GM12873 (cell line): ENCODE measurements at regions not wholly inside any gene's neighbourhood (a gene's known extent, or its start where the extent isn't known, plus 50 kb on each side); places are given as distances from the start of the nearest gene placed in this dataset.

Experiments used
- CTCF ChIP-seq: IDR thresholded peaks from 2 replicates; pipeline ENCODE4 v1.5.1; 2012; ENCODE audit warnings: low read depth, mild to moderate bottlenecking, moderate library complexity, low read length, control low read depth; ENCODE audit not compliant: insufficient read depth; ENCODE audit errors: missing control alignments

- no peak for TF ChIP-seq CTCF
Observed at GRCh38 chr12:78395961-78396360, 468.6 kb upstream of the SYT1 start.

DNA sequence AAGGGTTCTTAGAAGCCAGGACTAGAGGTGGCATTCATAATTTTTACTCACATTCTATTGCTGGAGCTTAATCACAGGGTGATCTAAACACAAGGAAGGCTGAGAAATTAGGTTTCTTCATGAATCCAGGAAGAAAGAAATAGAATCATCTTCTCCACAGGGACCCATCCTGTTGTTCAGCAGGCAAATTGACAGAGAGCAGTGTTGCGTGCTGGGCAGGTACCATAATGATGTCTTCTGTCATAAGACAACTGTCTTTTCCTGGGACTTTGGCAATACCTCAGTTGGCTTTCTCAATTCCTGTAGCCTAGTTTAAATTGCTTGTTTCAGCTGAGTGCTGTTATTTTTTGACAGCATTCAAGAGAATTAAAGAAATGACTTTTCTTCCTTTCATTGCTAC lies 468.0 kb upstream of the SYT1 start:
- no peak for TF ChIP-seq CTCF

DNA sequence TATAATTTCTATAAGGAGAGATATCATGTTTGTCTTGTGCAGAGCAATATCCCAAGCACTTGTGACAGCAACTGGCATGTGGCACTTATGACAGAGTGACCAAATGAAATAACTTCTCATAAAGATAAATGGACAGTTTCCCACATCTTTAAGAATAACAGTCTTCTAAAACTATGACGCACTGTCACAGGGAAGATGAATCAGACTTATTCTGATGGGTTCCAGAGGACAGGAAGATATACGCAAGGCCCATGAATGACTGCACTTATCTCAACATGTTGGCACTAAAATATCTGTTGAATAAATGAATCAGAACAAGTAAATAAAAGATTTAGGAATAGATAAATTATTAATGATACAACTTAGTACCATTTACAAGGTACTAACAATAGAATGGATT lies 465.8 kb upstream of the SYT1 start:
- no peak for TF ChIP-seq CTCF

DNA sequence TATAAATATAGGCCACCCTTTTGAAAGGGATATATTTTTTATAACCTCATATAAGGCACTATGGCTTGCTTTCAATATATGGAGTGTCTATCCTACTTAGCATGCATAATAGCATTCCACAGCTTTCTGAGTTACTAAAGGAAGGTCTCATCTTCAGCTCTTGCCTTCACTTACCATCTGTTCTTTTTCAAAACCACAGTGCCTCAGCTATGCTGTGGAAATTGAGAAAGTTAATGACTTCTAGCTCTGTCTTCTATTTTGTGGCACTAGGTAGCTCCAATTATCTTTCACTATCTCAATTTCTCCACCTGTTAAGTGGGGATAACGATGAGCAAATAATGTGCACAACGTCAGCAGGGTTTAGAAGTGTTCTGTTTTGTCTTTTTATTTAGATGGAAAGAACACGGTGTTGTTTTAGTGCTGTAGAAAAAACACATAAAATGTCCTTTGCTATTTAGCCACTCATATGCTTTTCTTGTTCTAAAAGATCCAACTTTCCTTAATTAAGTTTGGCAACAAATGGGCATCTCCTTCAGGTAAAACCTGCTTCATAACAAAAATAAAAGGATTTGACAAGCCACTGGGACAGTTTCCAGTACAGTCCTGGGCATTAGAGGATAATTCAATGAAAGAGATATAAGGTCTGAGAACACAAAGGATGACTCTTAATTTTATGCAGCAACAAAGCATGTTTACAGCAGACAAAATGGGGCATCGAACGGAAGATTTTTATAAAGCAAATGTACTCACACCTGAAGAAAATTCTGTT lies 462.0 kb upstream of the SYT1 start:
- TF ChIP-seq CTCF = no peak

- no peak for TF ChIP-seq CTCF
Observed at GRCh38 chr12:78403136-78403535, 461.4 kb upstream of the SYT1 start.

DNA sequence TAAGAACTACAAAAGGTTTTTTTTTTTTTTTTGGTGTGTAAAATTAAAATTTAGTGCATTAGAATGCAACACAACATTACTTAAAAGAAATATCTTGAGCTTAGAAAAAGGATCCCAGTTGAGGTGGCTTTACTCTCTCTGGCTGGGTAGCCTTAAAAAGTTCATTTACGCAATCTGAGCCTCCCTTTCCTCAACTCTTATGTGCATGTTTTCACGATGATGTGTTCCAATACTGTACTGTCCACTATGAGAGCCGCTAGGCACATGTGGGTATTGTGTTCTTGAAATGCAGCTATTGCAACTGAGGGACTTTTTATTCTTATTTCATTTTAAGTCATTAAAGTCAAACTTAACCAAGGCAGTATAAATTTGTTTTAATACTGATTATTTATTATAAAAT lies 460.9 kb upstream of the SYT1 start:
- no peak for TF ChIP-seq CTCF

- TF ChIP-seq CTCF = no peak
Observed at GRCh38 chr12:78406213-78406612, 458.4 kb upstream of the SYT1 start.
